ENCODE measurements at regions not wholly inside any gene's neighbourhood (a gene's known extent, or its start where the extent isn't known, plus 50 kb on each side); places are given as distances from the start of the nearest gene placed in this dataset.

DNA sequence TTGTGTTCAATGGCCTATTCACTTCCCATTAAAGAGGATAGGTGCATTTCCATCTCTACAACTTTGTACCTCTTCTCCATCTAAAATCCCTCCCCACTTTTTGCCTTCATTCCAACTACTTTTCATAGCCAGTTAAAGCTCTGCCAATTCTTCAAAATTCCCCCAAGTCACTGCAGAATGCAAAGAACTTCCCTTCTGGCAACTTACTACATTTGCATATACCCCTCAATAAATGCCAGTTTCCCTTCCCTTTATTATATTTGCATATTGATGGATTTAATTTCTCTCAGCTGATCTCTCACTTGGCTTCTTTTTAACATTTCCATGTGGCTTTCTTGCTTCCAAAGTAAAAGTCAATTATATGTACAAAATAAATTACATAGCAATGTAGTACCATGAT lies 393.4 kb downstream of the HACE1 start (continued):
- TF ChIP-seq ZNF33B (CRISPR knock-in tag; IDR thresholded peaks at IDR 0.05), result no peak
- no peak for TF ChIP-seq ESRRA (CRISPR knock-in tag; IDR thresholded peaks at IDR 0.05; ENCODE audit: low read depth)
- no peak for TF ChIP-seq ZNF629 (CRISPR knock-in tag; conservative IDR thresholded peaks at IDR 0.05)
- TF ChIP-seq RARA (CRISPR knock-in tag; IDR thresholded peaks at IDR 0.05), result no peak
- no peak for TF ChIP-seq GATA4 (IDR thresholded peaks at IDR 0.05; ENCODE audit: borderline replicate concordance, low read depth)
- no peak for TF ChIP-seq ZNF343 (CRISPR knock-in tag; IDR thresholded peaks at IDR 0.05)
- TF ChIP-seq KLF12 (CRISPR knock-in tag; IDR thresholded peaks at IDR 0.05; ENCODE audit: borderline replicate concordance), result no peak
- TF ChIP-seq, protein P1, sequence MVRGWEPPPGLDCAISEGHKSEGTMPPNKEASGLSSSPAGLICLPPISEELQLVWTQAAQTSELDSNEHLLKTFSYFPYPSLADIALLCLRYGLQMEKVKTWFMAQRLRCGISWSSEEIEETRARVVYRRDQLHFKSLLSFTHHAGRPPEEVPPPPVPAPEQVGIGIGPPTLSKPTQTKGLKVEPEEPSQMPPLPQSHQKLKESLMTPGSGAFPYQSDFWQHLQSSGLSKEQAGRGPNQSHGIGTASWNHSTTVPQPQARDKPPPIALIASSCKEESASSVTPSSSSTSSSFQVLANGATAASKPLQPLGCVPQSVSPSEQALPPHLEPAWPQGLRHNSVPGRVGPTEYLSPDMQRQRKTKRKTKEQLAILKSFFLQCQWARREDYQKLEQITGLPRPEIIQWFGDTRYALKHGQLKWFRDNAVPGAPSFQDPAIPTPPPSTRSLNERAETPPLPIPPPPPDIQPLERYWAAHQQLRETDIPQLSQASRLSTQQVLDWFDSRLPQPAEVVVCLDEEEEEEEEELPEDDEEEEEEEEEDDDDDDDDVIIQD (CRISPR knock-in tag; IDR thresholded peaks at IDR 0.05; ENCODE audit: low read depth), result no peak

DNA sequence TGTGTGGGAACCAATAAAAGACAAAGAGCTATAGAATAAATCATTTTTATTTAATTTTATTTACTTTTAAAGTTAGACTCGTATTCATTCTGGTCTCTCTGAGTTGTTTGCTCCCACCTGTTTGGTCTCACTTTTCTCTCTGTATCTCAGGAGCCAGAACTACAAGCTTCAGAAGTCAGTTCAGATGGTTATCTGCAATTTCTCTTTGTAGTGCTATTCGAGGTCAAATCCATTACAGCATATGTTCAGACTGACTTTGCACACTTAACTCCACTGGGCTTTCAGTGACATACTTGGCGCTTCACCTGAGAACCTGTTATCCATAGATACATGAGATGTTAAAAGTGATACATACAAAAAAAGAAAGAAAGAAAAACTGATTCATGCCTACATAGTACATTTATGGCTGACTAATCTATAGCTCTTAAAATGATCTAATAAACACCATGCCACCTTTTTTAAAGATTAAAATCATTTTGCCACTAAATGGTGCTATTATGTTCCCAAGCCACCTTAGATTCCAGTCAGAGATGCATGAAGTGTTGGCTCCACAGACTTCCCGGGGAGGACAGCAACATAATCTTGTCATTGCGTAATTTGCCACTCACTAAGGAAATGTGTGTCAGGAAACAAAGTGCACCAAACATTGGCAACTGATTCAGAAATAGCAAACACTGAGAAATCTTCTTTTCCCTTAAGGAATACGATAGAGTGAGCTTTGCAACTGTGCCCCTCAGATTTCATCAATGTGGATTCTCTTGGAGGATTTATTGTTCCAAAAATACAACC lies 396.7 kb downstream of the HACE1 start:
- Histone ChIP-seq H3K4me3 (replicated peaks in 1 of 3; ENCODE audit: insufficient read depth in 1 of 3, low read depth in 2 of 3, low read length in 3 of 3) (no peak overlapping the region), H3K4me1 (ENCODE audit: insufficient read depth, low read length) (peaks cover 7% of the 10 kb centered on the region), H3K79me2 (ENCODE audit: insufficient read depth, low read length) (no peaks in the 10 kb centered on the region), H3K9me3 (ENCODE audit: low read length) (no peaks in the 10 kb centered on the region), H4K20me1 (ENCODE audit: insufficient read depth, low read length) (no peaks in the 10 kb centered on the region), H3K4me2 (ENCODE audit: low read depth, low read length) (0 out of 2 replicates have a peak overlapping the region, but pooled peaks have one; percentile 1), H3K27me3 (ENCODE audit: control insufficient read depth in 1 of 2, insufficient read depth in 2 of 2, low read length in 2 of 2) (no peaks in the 10 kb centered on the region), H3K27ac (ENCODE audit: extremely low read length, insufficient read depth, low read length) (no peak overlapping the region), H3K9ac (ENCODE audit: insufficient read depth, low read depth, low read length) (no peak overlapping the region), H3K36me3 (replicated peaks in 1 of 2; ENCODE audit: control insufficient read depth in 1 of 2, insufficient read depth in 2 of 2, low read length in 2 of 2) (no peaks in the 10 kb centered on the region), H2AFZ (ENCODE audit: low read length) (no peak overlapping the region)
- peak; percentile 34 for DNase-seq (ENCODE audit: low spot score)
- no peak for FAIRE-seq
- ChIA-PET CTCF (ENCODE audit: low intra/inter-chr PET ratio, low total read pairs) (no interaction called here), POLR2A (no interaction called here)
- TF ChIP-seq NR2F2 (IDR thresholded peaks at IDR 0.05; ENCODE audit: borderline replicate concordance, low read depth), result peak; percentile 40; the same call in 1 of the 2 replicates
- peak; percentile 92 for TF ChIP-seq CEBPB (IDR thresholded peaks at IDR 0.05; ENCODE audit: borderline replicate concordance, low read depth, low read length)
- peak in 1 of 2 experiments; percentile 58; a peak in 1 of 4 replicates for TF ChIP-seq NR2F1 (CRISPR knock-in tag; IDR thresholded peaks at IDR 0.05)
- peak; percentile 77 for TF ChIP-seq CEBPG (CRISPR knock-in tag; IDR thresholded peaks at IDR 0.05)
- peak; percentile 49; the same call in 1 of the 2 replicates for TF ChIP-seq NR2F6 (IDR thresholded peaks at IDR 0.05)
- TF ChIP-seq NR2F6 (CRISPR knock-in tag; IDR thresholded peaks at IDR 0.05), result no peak
- no peak for TF ChIP-seq ZNF382 (CRISPR knock-in tag; IDR thresholded peaks at IDR 0.05; ENCODE audit: borderline replicate concordance)
- TF ChIP-seq, protein P2, sequence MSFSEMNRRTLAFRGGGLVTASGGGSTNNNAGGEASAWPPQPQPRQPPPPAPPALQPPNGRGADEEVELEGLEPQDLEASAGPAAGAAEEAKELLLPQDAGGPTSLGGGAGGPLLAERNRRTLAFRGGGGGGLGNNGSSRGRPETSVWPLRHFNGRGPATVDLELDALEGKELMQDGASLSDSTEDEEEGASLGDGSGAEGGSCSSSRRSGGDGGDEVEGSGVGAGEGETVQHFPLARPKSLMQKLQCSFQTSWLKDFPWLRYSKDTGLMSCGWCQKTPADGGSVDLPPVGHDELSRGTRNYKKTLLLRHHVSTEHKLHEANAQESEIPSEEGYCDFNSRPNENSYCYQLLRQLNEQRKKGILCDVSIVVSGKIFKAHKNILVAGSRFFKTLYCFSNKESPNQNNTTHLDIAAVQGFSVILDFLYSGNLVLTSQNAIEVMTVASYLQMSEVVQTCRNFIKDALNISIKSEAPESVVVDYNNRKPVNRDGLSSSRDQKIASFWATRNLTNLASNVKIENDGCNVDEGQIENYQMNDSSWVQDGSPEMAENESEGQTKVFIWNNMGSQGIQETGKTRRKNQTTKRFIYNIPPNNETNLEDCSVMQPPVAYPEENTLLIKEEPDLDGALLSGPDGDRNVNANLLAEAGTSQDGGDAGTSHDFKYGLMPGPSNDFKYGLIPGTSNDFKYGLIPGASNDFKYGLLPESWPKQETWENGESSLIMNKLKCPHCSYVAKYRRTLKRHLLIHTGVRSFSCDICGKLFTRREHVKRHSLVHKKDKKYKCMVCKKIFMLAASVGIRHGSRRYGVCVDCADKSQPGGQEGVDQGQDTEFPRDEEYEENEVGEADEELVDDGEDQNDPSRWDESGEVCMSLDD (CRISPR knock-in tag; IDR thresholded peaks at IDR 0.05; ENCODE audit: borderline replicate concordance), result no peak
- intact Hi-C loops (cut with micrococcal nuclease; ENCODE audit: unreplicated experiment), result no loop called here
- peak; percentile 80 for ATAC-seq
- in situ Hi-C loops (cut with HindIII; ENCODE audit: extremely low pct_ligation_motif_present, low pct_unique_long_range_greater_than_20kb), result no loop called here
- WGBS (ENCODE audit: low lambda C conversion rate), result 16% methylated on average over 6 of the region's 6 CpGs
- BruUV-seq (replicated peaks), result no TSS peak

Data from HepG2 (cell line).